HepG2 (cell line): ENCODE measurements at regions not wholly inside any gene's neighbourhood (a gene's known extent, or its start where the extent isn't known, plus 50 kb on each side); places are given as distances from the start of the nearest gene placed in this dataset.

Source experiments
- ATAC-seq: fragments of 200-7000 bp; cut with Tn5 transposase; 3 replicates; pipeline ENCODE4 v1.9.1; 2020; ENCODE audit warnings: mild to moderate bottlenecking, moderate library complexity
- BruUV-seq: library from RNA; stranded (reverse); fragments of 400-500 nt; replicated peaks from 2 replicates; lab custom pipeline; 2021; lab: Mats Ljungman, UMichigan
- CTCF ChIA-PET: fragments of 300-600 bp; formaldehyde crosslinking; extraction: SDS; loops from one replicate; lab custom pipeline; 2021; ENCODE audit warnings: low total read pairs, inconsistent platforms, low intra/inter-chr PET ratio; lab: Yijun Ruan, JAX
- POLR2A ChIA-PET: fragments of 350-600 bp; sonication (Branson Sonifier 250); formaldehyde crosslinking; loops from one replicate; lab custom pipeline; 2020; ENCODE audit warnings: antibody characterized with exemption, inconsistent platforms; lab: Yijun Ruan, JAX
- DNase-seq: peaks from one replicate; pipeline ENCODE4 v3.0.0-alpha.2; 2015; ENCODE audit warnings: low spot score
- FAIRE-seq: peaks from 3 replicates; lab custom pipeline; 2011; peaks lifted over from hg19 to GRCh38; lab: Jason Lieb, UNC
- H2AFZ ChIP-seq: one replicate; pipeline ENCODE4 v1.6.1; 2011; ENCODE audit warnings: low read length, inconsistent platforms
- H3K27ac ChIP-seq: fragments of 300-600 bp; 3 replicates; pipeline ENCODE4 v1.8.0; 2011; ENCODE audit warnings: mixed run types, mild to moderate bottlenecking, mixed read lengths, low read length, inconsistent platforms; ENCODE audit not compliant: insufficient read depth; ENCODE audit errors: extremely low read length
- H3K27me3 ChIP-seq, 2 experiments: fragments of 200-600 bp in 1 of 2; 2 replicates in 1 of 2; 3 replicates in 1 of 2; pipeline versions ENCODE4 v1.6.0 to v1.8.0; 2011; ENCODE audit warnings: low read length in 2 of 2, mild to moderate bottlenecking in 2 of 2, moderate library complexity in 2 of 2, inconsistent platforms in 1 of 2; ENCODE audit not compliant: insufficient read depth in 2 of 2, control insufficient read depth in 1 of 2
- H3K36me3 ChIP-seq, 2 experiments: fragments of 200-600 bp in 1 of 2; replicated peaks in 1 of 2; 2 replicates in 1 of 2; 3 replicates in 1 of 2; pipeline versions ENCODE4 v1.5.1 to v1.8.0; 2011; ENCODE audit warnings: low read length in 2 of 2, inconsistent platforms in 1 of 2; ENCODE audit not compliant: insufficient read depth in 2 of 2, control insufficient read depth in 1 of 2
- H3K4me1 ChIP-seq: 2 replicates; pipeline ENCODE4 v1.5.1; 2012; ENCODE audit warnings: low read length, inconsistent platforms; ENCODE audit not compliant: insufficient read depth
- H3K4me2 ChIP-seq: 2 replicates; pipeline ENCODE4 v1.6.0; 2011; ENCODE audit warnings: low read depth, low read length, inconsistent platforms
- H3K4me3 ChIP-seq, 3 experiments: fragments of 200-600 bp in 1 of 3; sonication (generic), shearing (Covaris generic) in 1 of 3; replicated peaks in 1 of 3; 2 replicates each; pipeline ENCODE4 v1.5.1; 2011 to 2016; ENCODE audit warnings: low read length in 3 of 3, inconsistent platforms in 2 of 3, low read depth in 2 of 3, mild to moderate bottlenecking in 2 of 3, control low read depth in 1 of 3, mixed read lengths in 1 of 3; ENCODE audit not compliant: insufficient read depth in 1 of 3
- H3K79me2 ChIP-seq: one replicate; pipeline ENCODE4 v1.6.1; 2011; ENCODE audit warnings: low read length, inconsistent platforms; ENCODE audit not compliant: insufficient read depth
- H3K9ac ChIP-seq: 2 replicates; pipeline ENCODE4 v1.6.0; 2011; ENCODE audit warnings: mild to moderate bottlenecking, low read depth, low read length, inconsistent platforms; ENCODE audit not compliant: insufficient read depth
- H3K9me3 ChIP-seq: 2 replicates; pipeline ENCODE4 v1.5.1; 2012; ENCODE audit warnings: mild to moderate bottlenecking, low read length
- H4K20me1 ChIP-seq: 2 replicates; pipeline ENCODE4 v1.6.0; 2011; ENCODE audit warnings: inconsistent platforms, mild to moderate bottlenecking, low read length, moderate library complexity; ENCODE audit not compliant: insufficient read depth
- CAMTA2 ChIP-seq: sonication (generic); formaldehyde crosslinking; IDR thresholded peaks from 2 replicates; pipeline ENCODE4 v1.4.0; 2020; ENCODE audit warnings: mild to moderate bottlenecking, missing genetic modification reagents, borderline replicate concordance
- CCAR2 ChIP-seq: fragments of 200-400 bp; formaldehyde crosslinking; optimal IDR thresholded peaks from 2 replicates; pipeline ENCODE3; 2018; ENCODE audit warnings: low read depth, mild to moderate bottlenecking, low read length, moderate library complexity
- GTF2F1 ChIP-seq: fragments of 150-350 bp; IDR thresholded peaks from 2 replicates; pipeline ENCODE4 v1.6.1; 2014; ENCODE audit warnings: low read length
- HNRNPH1 ChIP-seq: fragments of 200-400 bp; formaldehyde crosslinking; optimal IDR thresholded peaks from 2 replicates; pipeline ENCODE3; 2017; ENCODE audit warnings: mild to moderate bottlenecking, low read depth, low read length
- IKZF4 ChIP-seq: sonication (generic); formaldehyde crosslinking; IDR thresholded peaks from 2 replicates; pipeline ENCODE4 v1.5.1; 2020; ENCODE audit warnings: borderline replicate concordance, mild to moderate bottlenecking, low read depth, missing genetic modification reagents; ENCODE audit errors: not compliant biosample characterization
- PRMT3 ChIP-seq: sonication (generic); formaldehyde crosslinking; IDR thresholded peaks from 2 replicates; pipeline ENCODE4 v1.8.1; 2022; ENCODE audit warnings: low read depth, mild to moderate bottlenecking, moderate library complexity, missing genetic modification reagents, borderline replicate concordance
- ZBTB34 ChIP-seq: sonication (generic); formaldehyde crosslinking; IDR thresholded peaks from 2 replicates; pipeline ENCODE4 v1.8.0; 2022; ENCODE audit warnings: mild to moderate bottlenecking, missing genetic modification reagents
- ZHX1 ChIP-seq: sonication (generic); formaldehyde crosslinking; IDR thresholded peaks from 2 replicates; pipeline ENCODE4 v1.8.1; 2022; ENCODE audit warnings: low read depth, mild to moderate bottlenecking, missing genetic modification reagents
- ZNF24 ChIP-seq: fragments of 450-650 bp; IDR thresholded peaks from 2 replicates; pipeline ENCODE4 v1.6.1; 2017; ENCODE audit warnings: antibody characterized with exemption, mild to moderate bottlenecking
- ZSCAN30 ChIP-seq: sonication (generic); formaldehyde crosslinking; IDR thresholded peaks from 2 replicates; pipeline ENCODE4 v1.5.0; 2020; ENCODE audit warnings: mild to moderate bottlenecking, missing genetic modification reagents
- WGBS: methylation state at CpG from one replicate; pipeline ENCODE4 v1.1.6; 2017; ENCODE audit warnings: low lambda C conversion rate; 5-methylcytosine and 5-hydroxymethylcytosine counted together
- in situ Hi-C: cut with HindIII; loops from 2 replicates; pipeline ENCODE4 v1.10.0; 2017; ENCODE audit warnings: low pct_unique_long_range_greater_than_20kb; ENCODE audit not compliant: extremely low pct_ligation_motif_present
- intact Hi-C: fragments of 100-400 bp; cut with micrococcal nuclease; formaldehyde crosslinking; loops from one replicate; pipeline ENCODE4 v1.10.0; 2022; ENCODE audit not compliant: unreplicated experiment

- Histone ChIP-seq H3K27me3 (peaks cover 1 to 37% of the 10 kb centered on the region in 2 experiments; a peak in 3 of 5 replicates), H3K4me2 (no peak overlapping the region), H4K20me1 (no peaks in the 10 kb centered on the region), H3K27ac (no peak overlapping the region), H3K36me3 (no peaks in the 10 kb centered on the region), H3K79me2 (no peaks in the 10 kb centered on the region), H3K9ac (no peak overlapping the region), H3K4me3 (no peak overlapping the region), H2AFZ (no peak overlapping the region), H3K4me1 (no peaks in the 10 kb centered on the region), H3K9me3 (no peaks in the 10 kb centered on the region)
- in situ Hi-C loops (no loop called here), intact Hi-C loops (no loop called here)
- ATAC-seq (no peak), DNase-seq (no peak), FAIRE-seq (no peak)
- no TSS peak for BruUV-seq
- 36% methylated on average over 2 of the region's 15 CpGs for WGBS
- ChIA-PET POLR2A (no interaction called here), CTCF (no interaction called here)
- TF ChIP-seq ZBTB34 (CRISPR knock-in tag) (no peak), PRMT3 (no peak), CAMTA2 (CRISPR knock-in tag) (no peak), ZHX1 (no peak), CCAR2 (no peak), HNRNPH1 (no peak), GTF2F1 (no peak), IKZF4 (CRISPR knock-in tag) (no peak), ZSCAN30 (no peak), ZNF24 (no peak)
These were observed 133.1 kb downstream of the HMX1 start for GRCh38 chr4:8738471-8738931.
